ENCODE measurements at regions not wholly inside any gene's neighbourhood (a gene's known extent, or its start where the extent isn't known, plus 50 kb on each side); places are given as distances from the start of the nearest gene placed in this dataset.
A peak's percentile ranks its signal among the peaks of the same experiment; 100 is the strongest.

- TF ChIP-seq CTCF (IDR thresholded peaks at IDR 0.05), result peak; percentile 93
- no peak for TF ChIP-seq ZFX (IDR thresholded peaks at IDR 0.05; ENCODE audit: borderline replicate concordance)
Observed at GRCh38 chr5:133754575-133755169, 142.3 kb upstream of the FSTL4 start.
